ENCODE measurements at regions not wholly inside any gene's neighbourhood (a gene's known extent, or its start where the extent isn't known, plus 50 kb on each side); places are given as distances from the start of the nearest gene placed in this dataset.
A peak's percentile ranks its signal among the peaks of the same experiment; 100 is the strongest.

DNA sequence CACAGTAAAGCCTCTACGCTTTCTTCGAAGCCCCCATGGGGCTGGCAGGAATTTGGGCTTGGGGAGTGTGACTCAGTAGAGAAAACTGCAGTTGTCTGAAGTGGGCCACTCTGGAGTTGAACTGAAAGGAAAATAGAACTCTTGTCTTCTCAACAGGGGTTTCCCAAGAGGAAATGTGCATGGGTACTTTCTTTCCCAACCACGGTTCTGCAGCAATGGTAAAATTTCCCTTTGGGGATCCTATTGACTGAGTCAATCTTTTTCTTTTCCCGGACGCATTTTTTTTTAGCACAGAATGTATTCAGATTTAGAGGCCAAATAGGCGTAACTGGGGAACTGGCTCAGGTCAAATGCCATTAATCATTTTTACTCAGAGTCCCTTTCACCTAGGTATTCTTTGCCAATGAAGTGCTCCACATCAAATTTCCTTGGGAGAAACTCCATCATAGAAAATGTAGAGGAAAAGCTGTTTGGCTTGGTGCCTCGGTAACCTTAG lies 269.3 kb downstream of the STIM2 start:
- Mint-ChIP-seq H3K27ac (ENCODE audit: unreplicated experiment) (no peak overlapping the region), H3K4me3 (no peak overlapping the region), H3K4me1 (peaks cover 5% of the 10 kb centered on the region), H3K9me3 (peaks cover 14% of the 10 kb centered on the region), H3K27me3 (ENCODE audit: low read depth) (no peaks in the 10 kb centered on the region), H3K36me3 (ENCODE audit: low read depth) (peaks cover 7% of the 10 kb centered on the region)
- DNase-seq (ENCODE audit: low read depth, low spot score): no peak
- TF ChIP-seq, protein P1, sequence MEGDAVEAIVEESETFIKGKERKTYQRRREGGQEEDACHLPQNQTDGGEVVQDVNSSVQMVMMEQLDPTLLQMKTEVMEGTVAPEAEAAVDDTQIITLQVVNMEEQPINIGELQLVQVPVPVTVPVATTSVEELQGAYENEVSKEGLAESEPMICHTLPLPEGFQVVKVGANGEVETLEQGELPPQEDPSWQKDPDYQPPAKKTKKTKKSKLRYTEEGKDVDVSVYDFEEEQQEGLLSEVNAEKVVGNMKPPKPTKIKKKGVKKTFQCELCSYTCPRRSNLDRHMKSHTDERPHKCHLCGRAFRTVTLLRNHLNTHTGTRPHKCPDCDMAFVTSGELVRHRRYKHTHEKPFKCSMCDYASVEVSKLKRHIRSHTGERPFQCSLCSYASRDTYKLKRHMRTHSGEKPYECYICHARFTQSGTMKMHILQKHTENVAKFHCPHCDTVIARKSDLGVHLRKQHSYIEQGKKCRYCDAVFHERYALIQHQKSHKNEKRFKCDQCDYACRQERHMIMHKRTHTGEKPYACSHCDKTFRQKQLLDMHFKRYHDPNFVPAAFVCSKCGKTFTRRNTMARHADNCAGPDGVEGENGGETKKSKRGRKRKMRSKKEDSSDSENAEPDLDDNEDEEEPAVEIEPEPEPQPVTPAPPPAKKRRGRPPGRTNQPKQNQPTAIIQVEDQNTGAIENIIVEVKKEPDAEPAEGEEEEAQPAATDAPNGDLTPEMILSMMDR (conservative IDR thresholded peaks at IDR 0.05): no peak

DNA sequence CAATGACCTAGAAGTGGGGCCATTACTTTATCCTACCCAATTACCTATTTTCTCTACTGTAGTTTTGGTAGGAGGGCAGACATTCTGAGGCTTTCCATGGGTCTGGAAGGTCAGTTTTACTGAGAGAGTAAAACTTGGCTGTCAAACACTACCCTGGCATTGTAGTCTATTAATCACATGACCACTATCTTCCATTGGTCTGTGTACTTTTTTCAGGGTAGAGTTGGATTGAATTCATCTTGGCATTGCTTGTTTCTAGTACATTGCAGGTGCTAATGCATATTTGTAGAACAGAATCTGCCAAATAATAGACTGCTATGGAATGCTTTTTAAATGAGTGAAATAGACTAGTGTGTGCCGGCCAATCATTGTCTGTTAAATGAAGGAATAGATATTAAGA lies 271.9 kb downstream of the STIM2 start:
- peaks cover 11% of the 10 kb centered on the region for H3K36me3 Mint-ChIP-seq (ENCODE audit: low read depth)
- H3K27ac Mint-ChIP-seq (ENCODE audit: unreplicated experiment): no peak overlapping the region
- H3K4me3 Mint-ChIP-seq: no peak overlapping the region
- DNase-seq (ENCODE audit: low read depth, low spot score): no peak
- no peaks in the 10 kb centered on the region for H3K27me3 Mint-ChIP-seq (ENCODE audit: low read depth)
- peaks cover 14% of the 10 kb centered on the region for H3K9me3 Mint-ChIP-seq
- peaks cover 5% of the 10 kb centered on the region for H3K4me1 Mint-ChIP-seq
- TF ChIP-seq, protein P1 (conservative IDR thresholded peaks at IDR 0.05): no peak

DNA sequence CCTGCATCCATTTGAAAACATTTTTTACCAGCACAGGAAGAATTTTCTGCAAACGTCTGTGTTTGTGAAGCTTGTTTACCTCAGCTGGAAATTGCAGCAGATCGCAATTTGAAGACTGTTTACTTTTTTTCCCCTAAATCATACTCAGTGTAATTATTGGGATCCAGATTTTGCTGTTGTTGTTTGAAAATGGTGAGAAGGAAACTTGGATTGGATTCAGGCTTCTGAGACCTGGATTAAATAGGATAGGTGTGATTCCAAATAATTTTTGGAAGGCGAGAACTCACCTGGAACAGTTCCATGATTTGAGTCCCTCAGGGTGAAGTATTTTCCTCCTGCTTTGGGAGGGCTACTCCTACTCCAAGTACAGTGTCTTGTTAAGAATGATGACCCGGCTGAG lies 279.8 kb downstream of the STIM2 start:
- TF ChIP-seq, protein P1 (conservative IDR thresholded peaks at IDR 0.05): no peak
- peaks cover 7% of the 10 kb centered on the region for H3K36me3 Mint-ChIP-seq (ENCODE audit: low read depth)
- no peaks in the 10 kb centered on the region for H3K27me3 Mint-ChIP-seq (ENCODE audit: low read depth)
- no peaks in the 10 kb centered on the region for H3K4me1 Mint-ChIP-seq
- no peak overlapping the region for H3K4me3 Mint-ChIP-seq
- DNase-seq (ENCODE audit: low read depth, low spot score): no peak
- H3K9me3 Mint-ChIP-seq: peaks cover 3% of the 10 kb centered on the region
- H3K27ac Mint-ChIP-seq (ENCODE audit: unreplicated experiment): peak overlapping the region; percentile 19

DNA sequence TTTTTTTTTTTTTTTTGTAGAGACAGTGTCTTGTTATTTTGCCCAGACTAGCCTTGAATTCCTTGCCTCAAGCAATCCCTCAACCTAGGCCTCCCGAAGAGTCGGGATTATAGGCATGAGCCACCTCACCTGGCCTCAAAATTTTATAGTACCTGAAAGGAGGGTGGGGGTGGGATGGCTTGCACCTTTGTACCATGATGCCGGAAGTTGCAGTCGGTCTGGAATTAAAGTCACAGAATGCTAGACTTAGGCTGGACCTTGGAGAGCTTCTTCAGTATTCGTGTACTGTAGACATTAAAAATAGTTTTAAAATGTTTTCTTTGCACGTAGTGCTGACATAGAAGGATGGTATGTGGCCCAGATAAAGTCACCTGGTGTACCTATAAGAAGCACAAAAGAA lies 280.9 kb downstream of the STIM2 start:
- H3K27ac Mint-ChIP-seq (ENCODE audit: unreplicated experiment): no peak overlapping the region

DNA sequence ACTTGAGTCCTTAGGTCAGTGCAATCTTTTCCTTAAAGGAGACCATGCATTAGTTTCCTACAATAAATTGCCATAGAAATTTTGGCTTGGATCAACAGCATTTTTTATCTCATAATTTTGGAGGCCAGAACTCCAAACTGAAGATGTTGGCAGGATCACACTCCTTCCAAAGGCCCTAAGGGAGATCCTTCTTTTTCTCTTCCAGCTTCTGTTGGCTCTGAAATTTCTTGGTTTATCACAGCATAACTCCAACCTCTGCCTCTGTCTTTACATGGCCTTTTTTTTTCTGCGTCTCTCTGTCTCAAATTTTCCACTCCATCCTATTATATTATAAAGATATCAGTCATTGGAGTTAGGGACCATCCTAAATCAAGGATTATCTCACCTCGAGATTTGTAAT lies 282.2 kb downstream of the STIM2 start:
- no peaks in the 10 kb centered on the region for H3K27me3 Mint-ChIP-seq (ENCODE audit: low read depth)
- no peak for DNase-seq (ENCODE audit: low read depth, low spot score)
- H3K4me1 Mint-ChIP-seq: no peaks in the 10 kb centered on the region
- no peak overlapping the region for H3K27ac Mint-ChIP-seq (ENCODE audit: unreplicated experiment)
- TF ChIP-seq, protein P1 (conservative IDR thresholded peaks at IDR 0.05): no peak
- no peak overlapping the region for H3K4me3 Mint-ChIP-seq
- H3K36me3 Mint-ChIP-seq (ENCODE audit: low read depth): no peaks in the 10 kb centered on the region
- H3K9me3 Mint-ChIP-seq: peaks cover 9% of the 10 kb centered on the region

More for the DNA sequence above, 280.9 kb downstream of the STIM2 start:
- Mint-ChIP-seq H3K36me3 (ENCODE audit: low read depth) (peaks cover 4% of the 10 kb centered on the region), H3K4me3 (no peak overlapping the region), H3K27me3 (ENCODE audit: low read depth) (no peaks in the 10 kb centered on the region), H3K9me3 (peaks cover 3% of the 10 kb centered on the region), H3K4me1 (no peaks in the 10 kb centered on the region)
- DNase-seq (ENCODE audit: low read depth, low spot score): no peak
- TF ChIP-seq, protein P1 (conservative IDR thresholded peaks at IDR 0.05): no peak

DNA sequence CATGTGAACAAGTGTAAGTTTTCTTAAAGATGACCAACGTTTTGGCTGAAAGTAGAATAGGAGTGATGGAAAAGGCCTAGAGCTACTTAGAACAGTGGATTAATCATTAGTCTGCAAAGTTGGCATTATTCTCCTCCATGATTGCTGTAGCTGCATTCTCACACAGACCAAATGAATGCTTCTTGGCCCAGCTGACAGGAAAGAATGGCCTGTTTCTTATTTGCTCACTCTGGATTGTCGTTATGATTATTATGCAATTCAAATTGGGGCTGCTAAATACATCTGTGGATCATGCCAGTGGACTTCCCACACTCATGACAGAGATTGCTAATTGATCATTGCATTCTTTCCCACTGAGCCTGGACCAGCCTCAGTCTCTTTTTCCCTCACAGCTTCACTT lies 285.0 kb downstream of the STIM2 start:
- TF ChIP-seq, protein P1 (conservative IDR thresholded peaks at IDR 0.05): no peak
- no peak for DNase-seq (ENCODE audit: low read depth, low spot score)

More for the DNA sequence above, 285.0 kb downstream of the STIM2 start:
- H3K4me1 Mint-ChIP-seq: no peaks in the 10 kb centered on the region
- peaks cover 15% of the 10 kb centered on the region for H3K9me3 Mint-ChIP-seq
- H3K27me3 Mint-ChIP-seq (ENCODE audit: low read depth): no peaks in the 10 kb centered on the region
- no peak overlapping the region for H3K27ac Mint-ChIP-seq (ENCODE audit: unreplicated experiment)
- peaks cover 2% of the 10 kb centered on the region for H3K36me3 Mint-ChIP-seq (ENCODE audit: low read depth)
- no peak overlapping the region for H3K4me3 Mint-ChIP-seq

Data from neural crest cell (in vitro differentiated cells).